Epithelial cell of proximal tubule (primary cell): ENCODE measurements at regions not wholly inside any gene's neighbourhood (a gene's known extent, or its start where the extent isn't known, plus 50 kb on each side); places are given as distances from the start of the nearest gene placed in this dataset.

Source experiments
- DNase-seq: peaks from one replicate; pipeline ENCODE4 v3.0.0-alpha.2; 2011; ENCODE audit warnings: low read depth
- H3K4me3 ChIP-seq: 2 replicates; pipeline ENCODE4 v1.5.1; 2011; ENCODE audit warnings: low read depth, mild to moderate bottlenecking, low read length
- TF ChIP-seq, protein P1 (sequence below): conservative IDR thresholded peaks from 2 replicates; pipeline ENCODE4 v1.5.1; 2012; ENCODE audit warnings: low read depth, mild to moderate bottlenecking, low read length

DNA sequence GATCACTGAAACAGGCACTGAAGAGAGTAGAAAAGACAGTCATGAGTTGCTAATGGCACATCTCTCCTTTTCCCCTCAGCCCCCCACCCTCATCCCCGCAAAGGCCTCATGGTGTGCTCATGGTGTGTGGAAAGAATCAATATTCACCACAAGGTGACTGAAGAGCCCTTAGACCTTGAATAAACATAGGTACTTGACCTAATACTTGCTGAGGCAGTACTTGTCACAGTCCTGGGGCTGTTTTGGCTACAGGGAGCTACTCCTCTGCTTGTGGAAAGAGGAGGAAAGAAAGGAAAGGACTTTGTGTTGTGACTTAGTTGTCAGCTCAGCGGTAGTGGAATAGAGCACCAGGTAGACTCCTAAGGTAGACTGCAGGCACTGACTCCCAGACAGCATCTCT is 537.8 kb upstream of the CCDC179 start:
- no peak for DNase-seq
- TF ChIP-seq, protein P1, sequence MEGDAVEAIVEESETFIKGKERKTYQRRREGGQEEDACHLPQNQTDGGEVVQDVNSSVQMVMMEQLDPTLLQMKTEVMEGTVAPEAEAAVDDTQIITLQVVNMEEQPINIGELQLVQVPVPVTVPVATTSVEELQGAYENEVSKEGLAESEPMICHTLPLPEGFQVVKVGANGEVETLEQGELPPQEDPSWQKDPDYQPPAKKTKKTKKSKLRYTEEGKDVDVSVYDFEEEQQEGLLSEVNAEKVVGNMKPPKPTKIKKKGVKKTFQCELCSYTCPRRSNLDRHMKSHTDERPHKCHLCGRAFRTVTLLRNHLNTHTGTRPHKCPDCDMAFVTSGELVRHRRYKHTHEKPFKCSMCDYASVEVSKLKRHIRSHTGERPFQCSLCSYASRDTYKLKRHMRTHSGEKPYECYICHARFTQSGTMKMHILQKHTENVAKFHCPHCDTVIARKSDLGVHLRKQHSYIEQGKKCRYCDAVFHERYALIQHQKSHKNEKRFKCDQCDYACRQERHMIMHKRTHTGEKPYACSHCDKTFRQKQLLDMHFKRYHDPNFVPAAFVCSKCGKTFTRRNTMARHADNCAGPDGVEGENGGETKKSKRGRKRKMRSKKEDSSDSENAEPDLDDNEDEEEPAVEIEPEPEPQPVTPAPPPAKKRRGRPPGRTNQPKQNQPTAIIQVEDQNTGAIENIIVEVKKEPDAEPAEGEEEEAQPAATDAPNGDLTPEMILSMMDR: no peak
- H3K4me3 ChIP-seq: no peak overlapping the region

DNA sequence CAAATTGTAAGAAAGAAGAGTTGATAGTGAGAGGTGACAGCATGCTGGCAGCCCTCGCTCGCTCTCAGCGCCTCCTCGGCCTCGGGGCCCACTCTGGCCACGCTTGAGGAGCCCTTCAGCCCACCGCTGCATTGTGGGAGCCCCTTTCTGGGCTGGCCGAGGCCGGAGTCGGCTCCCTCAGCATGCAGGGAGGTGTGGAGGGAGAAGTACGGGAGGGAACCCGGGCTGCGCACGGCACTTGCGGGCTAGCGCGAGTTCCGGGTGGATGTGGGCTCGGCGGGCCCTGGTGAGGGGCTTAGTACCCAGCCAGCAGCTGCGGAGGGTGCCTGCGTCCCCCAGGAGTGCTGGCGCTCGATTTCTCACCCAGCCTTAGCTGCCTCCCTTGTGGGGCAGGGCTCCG is 539.7 kb upstream of the CCDC179 start:
- no peak overlapping the region for H3K4me3 ChIP-seq
- TF ChIP-seq, protein P1: no peak
- DNase-seq: no peak

DNA sequence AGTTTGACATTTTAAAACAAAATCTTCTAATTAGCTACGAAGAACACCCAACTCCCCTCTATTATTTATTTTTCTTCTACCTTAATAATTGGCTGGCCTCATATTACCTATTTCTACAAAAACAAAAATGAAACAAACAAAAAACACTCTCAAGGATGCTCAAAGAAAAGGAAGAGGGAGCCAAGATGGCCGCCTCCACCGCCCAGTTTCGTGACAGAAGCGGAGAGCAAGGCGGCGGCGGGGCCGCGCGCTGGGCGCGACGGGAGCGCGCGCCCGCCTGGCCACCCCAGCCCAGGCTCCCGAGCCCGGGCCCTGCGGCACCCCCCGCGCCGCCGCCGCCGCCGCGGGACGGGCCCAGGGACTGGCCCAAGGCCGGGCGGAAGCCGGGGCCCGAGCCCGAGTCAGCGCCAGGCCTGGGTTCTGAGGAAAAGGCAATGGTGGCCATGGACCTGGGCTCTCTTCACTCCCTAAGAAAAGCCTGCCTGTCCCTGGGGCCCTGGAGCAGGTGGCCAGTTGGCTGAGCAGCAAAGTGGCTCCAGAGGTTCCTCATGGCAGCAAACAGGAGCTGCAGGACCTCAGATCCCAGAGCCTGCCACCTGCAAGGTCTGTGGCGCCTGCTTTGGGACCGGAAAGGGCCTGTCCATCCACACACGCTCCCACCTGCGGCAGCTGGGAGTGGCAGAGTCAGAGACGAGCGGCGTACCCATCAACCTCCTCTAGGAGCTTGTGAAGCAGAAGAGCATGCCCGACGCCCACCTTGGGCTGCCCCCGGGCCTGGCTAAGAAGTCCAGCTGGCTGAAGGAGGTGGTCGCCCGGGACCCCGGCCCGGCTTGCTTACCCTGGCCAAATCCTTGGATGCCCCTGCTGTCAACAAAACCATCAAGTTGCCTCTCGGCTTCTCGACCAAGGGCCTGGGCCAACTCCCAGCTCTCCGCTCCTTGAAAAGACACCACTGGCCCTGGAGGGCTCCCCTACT is 543.2 kb upstream of the CCDC179 start:
- TF ChIP-seq, protein P1: no peak
- no peak overlapping the region for H3K4me3 ChIP-seq
- no peak for DNase-seq

DNA sequence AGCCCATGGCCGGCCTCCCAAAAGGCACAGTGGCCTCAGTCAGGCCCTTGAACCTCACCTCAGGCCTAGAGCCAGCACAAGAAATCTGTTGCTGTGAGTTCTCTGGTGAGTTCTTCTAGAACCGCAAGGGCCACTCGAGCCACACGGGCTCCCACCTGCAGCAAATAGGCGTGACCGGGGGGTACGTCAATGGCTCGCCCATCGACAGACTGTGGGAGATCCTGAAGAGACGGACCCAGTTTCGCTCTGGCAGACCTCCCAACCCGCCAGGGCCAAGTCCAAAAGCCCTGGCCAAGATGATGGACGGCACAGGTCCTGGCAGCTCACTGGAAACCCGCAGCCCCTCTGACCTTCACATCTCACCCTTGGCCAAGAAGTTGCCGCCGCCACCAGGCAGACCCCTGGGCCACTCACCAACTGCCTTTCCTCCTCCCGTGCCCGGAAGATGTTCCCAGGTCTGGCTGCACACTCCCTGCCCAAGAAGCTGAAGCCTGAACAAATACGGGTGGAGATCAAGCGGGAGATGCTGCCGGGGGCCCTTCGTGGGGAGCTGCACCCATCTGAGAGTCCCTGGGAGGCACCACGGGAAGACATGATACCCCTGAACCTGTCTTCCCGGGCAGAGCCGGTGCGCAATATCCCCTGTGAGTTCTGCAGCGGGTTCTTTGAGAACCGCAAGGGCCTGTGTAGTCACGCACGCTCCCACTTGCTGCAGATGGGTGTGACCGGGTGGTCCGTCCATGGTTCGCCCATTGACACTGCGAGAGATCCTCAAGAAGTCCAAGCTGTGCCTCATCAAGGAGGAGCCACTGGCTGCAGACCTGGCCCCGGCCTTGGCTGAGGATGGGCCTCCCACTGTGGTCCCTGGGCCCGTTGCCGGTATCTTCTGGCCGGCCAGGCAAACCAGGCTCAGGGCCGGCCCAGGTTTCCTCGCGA is 544.2 kb upstream of the CCDC179 start:
- TF ChIP-seq, protein P1: no peak
- DNase-seq: no peak
- H3K4me3 ChIP-seq: no peak overlapping the region

DNA sequence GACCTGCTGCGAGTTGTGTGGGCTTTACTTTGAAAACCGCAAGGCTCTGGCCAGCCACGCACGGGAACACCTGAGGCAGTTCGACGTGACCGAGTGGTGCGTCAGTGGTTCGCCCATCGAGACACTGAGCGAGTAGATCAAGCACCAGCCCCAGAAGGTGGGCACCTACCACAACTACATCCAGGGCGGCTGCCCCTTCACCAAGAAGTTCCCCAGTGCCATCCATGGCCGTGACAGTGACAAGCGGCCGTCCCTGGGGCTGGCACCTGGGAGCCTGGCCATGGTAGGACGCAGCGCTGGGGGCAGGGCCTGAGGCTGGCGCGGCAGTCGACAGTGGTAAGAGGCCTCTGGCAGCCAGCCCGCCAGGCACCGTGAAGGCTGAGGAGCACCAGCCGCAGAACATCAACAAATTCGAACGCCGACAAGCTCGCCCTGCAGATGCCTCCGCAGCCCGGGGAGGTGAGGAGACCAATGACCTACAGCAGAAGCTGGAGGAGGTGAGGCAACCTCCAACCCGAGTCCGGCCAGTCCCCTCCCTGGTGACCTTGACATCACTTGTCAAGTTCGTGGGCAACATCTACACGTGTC is 545.2 kb upstream of the CCDC179 start:
- TF ChIP-seq, protein P1: no peak
- no peak for DNase-seq
- H3K4me3 ChIP-seq: no peak overlapping the region

DNA sequence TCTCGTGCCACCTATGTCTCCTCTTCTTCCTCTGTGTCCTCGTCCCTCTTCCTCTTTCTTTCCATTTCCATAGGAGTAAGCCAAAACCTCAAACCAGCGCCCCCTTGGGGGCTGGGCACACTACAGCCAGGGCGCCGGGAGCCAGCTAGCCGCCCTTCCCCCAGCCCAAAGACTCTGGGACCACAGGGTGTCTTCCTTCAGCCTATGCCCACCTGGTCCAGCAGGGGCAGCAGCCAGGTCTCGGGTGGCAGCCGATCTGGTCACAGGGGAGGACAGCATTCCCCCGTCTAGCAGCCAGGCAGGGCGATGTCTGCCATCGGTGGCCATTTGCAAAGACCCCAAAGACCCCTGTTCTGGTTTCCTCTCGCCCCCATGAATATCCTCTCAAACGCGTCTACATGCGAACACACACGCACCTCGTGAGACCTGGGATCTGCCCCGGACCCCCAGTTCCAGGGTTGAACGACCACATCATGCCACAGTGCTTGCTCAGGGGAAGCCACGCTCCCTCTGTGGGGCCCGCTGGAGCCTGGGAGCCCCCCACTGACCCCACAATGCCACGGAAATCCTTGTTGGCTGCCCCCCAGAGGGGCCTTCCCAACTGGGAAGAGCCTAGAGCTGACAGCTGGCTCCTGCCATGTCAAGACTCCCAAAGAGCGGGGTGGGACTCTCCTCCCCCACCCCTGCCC is 546.0 kb upstream of the CCDC179 start:
- TF ChIP-seq, protein P1: no peak
- DNase-seq: no peak
- no peak overlapping the region for H3K4me3 ChIP-seq
